Erythroblast (primary cell): ENCODE measurements at regions not wholly inside any gene's neighbourhood (a gene's known extent, or its start where the extent isn't known, plus 50 kb on each side); places are given as distances from the start of the nearest gene placed in this dataset.

Experiments
- GATA1 ChIP-seq: IDR thresholded peaks from 2 replicates; pipeline ENCODE4 v1.6.1; 2011; ENCODE audit warnings: low read depth, mild to moderate bottlenecking, control low read depth, low read length, moderate library complexity
- POLR2A ChIP-seq: IDR thresholded peaks from 2 replicates; pipeline ENCODE4 v1.6.1; 2011; ENCODE audit warnings: mild to moderate bottlenecking, low read length

GRCh38 chr2:138403431-138403927 is 98.1 kb upstream of the SPOPL start:
- TF ChIP-seq POLR2A (no peak), GATA1 (no peak)
